ENCODE measurements at regions not wholly inside any gene's neighbourhood (a gene's known extent, or its start where the extent isn't known, plus 50 kb on each side); places are given as distances from the start of the nearest gene placed in this dataset.

DNA sequence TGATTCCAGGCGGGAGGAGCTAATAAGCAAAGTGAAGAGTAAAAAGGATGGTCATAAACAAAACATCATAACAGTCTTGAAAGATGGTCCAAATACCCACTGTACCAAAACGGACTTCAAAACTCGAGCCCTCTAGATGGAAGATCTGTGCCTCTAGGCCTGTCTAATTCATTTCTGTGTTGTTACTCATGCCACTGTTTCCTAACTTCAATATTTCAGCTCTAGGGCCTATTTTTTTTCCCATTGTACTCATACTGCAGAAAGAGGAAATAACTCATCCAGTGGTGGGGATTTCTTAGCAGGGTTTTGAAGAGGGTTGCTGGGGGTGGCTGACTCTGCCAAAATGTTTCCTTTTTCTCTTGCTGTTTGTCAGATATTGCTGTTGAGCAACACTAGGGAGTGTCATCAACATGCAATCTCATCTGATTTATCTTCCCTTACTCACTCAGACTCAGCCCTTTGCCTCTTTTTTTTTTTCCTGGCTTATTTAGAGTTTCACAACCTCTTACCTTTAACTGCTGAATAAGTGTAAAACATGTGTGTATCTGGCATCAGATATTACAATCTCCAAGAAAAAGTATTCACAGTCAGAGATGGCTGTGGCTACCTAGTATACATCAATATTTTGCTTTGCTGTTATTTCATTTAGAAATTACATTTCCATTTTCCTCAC, 189.6 kb downstream of the DUSP6 start:
- Histone ChIP-seq H3K4me3 (ENCODE audit: low read length in 2 of 2) (no peak overlapping the region), H3K27ac (ENCODE audit: low read depth, low read length) (no peak overlapping the region), H3K4me1 (ENCODE audit: insufficient read depth, low read length) (peaks cover 17% of the 10 kb centered on the region), H3K9me3 (ENCODE audit: control insufficient read depth in 1 of 2, low read length in 2 of 2) (no peaks in the 10 kb centered on the region), H3K36me3 (ENCODE audit: insufficient read depth, low read length) (no peaks in the 10 kb centered on the region), H3K27me3 (ENCODE audit: insufficient read depth, low read length) (no peaks in the 10 kb centered on the region)
- peak in 1 of 5 donors; percentile 2 for DNase-seq
- H3K27ac Mint-ChIP-seq = no peak overlapping the region
- ChIA-PET POLR2A (ENCODE audit: partially characterized antibody) (no interaction called here), CTCF (ENCODE audit: partially characterized antibody) (interaction anchor here (0.9 kb wide), 1 partner anchor 183 kb away, joined by 3 read pairs; no protein-coding TSS in a partner anchor)
- no peaks in the 10 kb centered on the region for H3K9me3 Mint-ChIP-seq
- no peaks in the 10 kb centered on the region for H3K36me3 Mint-ChIP-seq
- intact Hi-C loops (cut with micrococcal nuclease) = no loop called here
- H3K4me1 Mint-ChIP-seq = peaks cover 4 to 14% (median 11%) of the 10 kb centered on the region in 4 donors
- no peaks in the 10 kb centered on the region for H3K27me3 Mint-ChIP-seq
- H3K4me3 Mint-ChIP-seq = no peak overlapping the region

DNA sequence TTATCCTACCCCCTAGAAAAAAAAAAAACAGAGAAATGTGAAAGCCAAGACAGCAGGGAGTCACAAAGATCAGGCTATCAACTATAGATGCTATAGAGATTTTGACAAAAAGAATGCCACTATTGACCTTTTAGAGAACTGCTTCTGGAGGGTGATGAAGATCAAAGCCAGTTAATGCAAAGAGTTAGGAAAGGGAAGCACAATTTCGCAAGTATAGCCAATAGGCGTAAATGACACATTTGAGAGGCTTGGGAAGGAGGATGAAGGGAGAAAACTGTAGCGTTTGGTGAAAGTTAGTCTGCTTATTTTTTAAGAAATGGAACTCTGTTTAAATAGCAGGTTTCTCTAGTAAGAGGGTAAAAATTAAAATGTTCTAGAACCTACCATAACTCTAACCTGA, 190.7 kb downstream of the DUSP6 start:
- no peaks in the 10 kb centered on the region for H3K9me3 Mint-ChIP-seq
- H3K27me3 Mint-ChIP-seq = no peaks in the 10 kb centered on the region
- H3K27ac Mint-ChIP-seq = no peak overlapping the region
- H3K4me3 Mint-ChIP-seq = no peak overlapping the region
- H3K27me3 ChIP-seq (ENCODE audit: insufficient read depth, low read length) = no peaks in the 10 kb centered on the region
- peaks cover 12% of the 10 kb centered on the region for H3K4me1 ChIP-seq (ENCODE audit: insufficient read depth, low read length)
- H3K36me3 Mint-ChIP-seq = no peaks in the 10 kb centered on the region
- H3K4me3 ChIP-seq (ENCODE audit: low read length in 2 of 2) = no peak overlapping the region
- no peaks in the 10 kb centered on the region for H3K9me3 ChIP-seq (ENCODE audit: control insufficient read depth in 1 of 2, low read length in 2 of 2)
- no peaks in the 10 kb centered on the region for H3K36me3 ChIP-seq (ENCODE audit: insufficient read depth, low read length)
- intact Hi-C loops (cut with micrococcal nuclease) = no loop called here
- POLR2A ChIA-PET (ENCODE audit: partially characterized antibody) = no interaction called here
- CTCF ChIA-PET (ENCODE audit: partially characterized antibody) = interaction anchor here (1.0 kb wide), 1 partner anchor 21 kb away, joined by 3 read pairs; no protein-coding TSS in a partner anchor
- peaks cover 2 to 10% (median 8%) of the 10 kb centered on the region in 4 donors for H3K4me1 Mint-ChIP-seq
- H3K27ac ChIP-seq (ENCODE audit: low read depth, low read length) = no peak overlapping the region
- DNase-seq = no peak

GRCh38 chr12:89160716-89161123, 191.6 kb downstream of the DUSP6 start:
- Mint-ChIP-seq H3K27ac (no peak overlapping the region), H3K9me3 (no peaks in the 10 kb centered on the region), H3K4me3 (no peak overlapping the region), H3K36me3 (no peaks in the 10 kb centered on the region), H3K27me3 (no peaks in the 10 kb centered on the region), H3K4me1 (peaks cover 0 to 8% (median 6%) of the 10 kb centered on the region in 4 donors)
- H3K36me3 ChIP-seq (ENCODE audit: insufficient read depth, low read length) = no peaks in the 10 kb centered on the region
- ChIA-PET CTCF (ENCODE audit: partially characterized antibody) (no interaction called here), POLR2A (ENCODE audit: partially characterized antibody) (no interaction called here)
- H3K9me3 ChIP-seq (ENCODE audit: control insufficient read depth in 1 of 2, low read length in 2 of 2) = no peaks in the 10 kb centered on the region
- no peak for DNase-seq
- H3K27me3 ChIP-seq (ENCODE audit: insufficient read depth, low read length) = no peaks in the 10 kb centered on the region
- no peak overlapping the region for H3K4me3 ChIP-seq (ENCODE audit: low read length in 2 of 2)
- peaks cover 8% of the 10 kb centered on the region for H3K4me1 ChIP-seq (ENCODE audit: insufficient read depth, low read length)
- intact Hi-C loops (cut with micrococcal nuclease) = no loop called here
- no peak overlapping the region for H3K27ac ChIP-seq (ENCODE audit: low read depth, low read length)

DNA sequence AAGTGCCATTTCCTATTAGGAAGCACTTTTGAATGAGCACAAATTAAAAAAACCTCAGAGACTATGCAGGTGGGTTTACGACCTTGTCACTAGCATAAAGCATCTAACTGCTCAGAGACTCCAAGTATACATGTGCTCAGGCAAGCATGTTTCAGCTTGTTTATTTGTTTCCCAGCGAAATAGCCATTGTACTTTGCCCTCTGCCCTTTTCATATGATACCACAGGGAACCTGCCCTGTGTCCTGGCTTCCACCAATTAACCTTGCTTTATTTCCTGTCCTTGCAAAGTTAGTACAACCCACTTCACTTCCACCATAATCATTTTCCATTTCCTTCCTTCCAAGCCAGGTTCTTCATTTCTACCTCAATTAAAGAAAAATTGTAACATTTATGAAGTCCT, 194.9 kb downstream of the DUSP6 start:
- Mint-ChIP-seq H3K36me3 (no peaks in the 10 kb centered on the region), H3K27ac (no peak overlapping the region), H3K4me3 (no peak overlapping the region), H3K9me3 (peaks cover 0 to 3% (median 0%) of the 10 kb centered on the region in 8 donors), H3K4me1 (peaks cover 0 to 3% (median 0%) of the 10 kb centered on the region in 4 donors), H3K27me3 (peaks cover 0 to 2% of the 10 kb centered on the region in 2 donors)
- CTCF ChIA-PET (ENCODE audit: partially characterized antibody) = no interaction called here
- Histone ChIP-seq H3K9me3 (ENCODE audit: control insufficient read depth in 1 of 2, low read length in 2 of 2) (no peaks in the 10 kb centered on the region), H3K27me3 (ENCODE audit: insufficient read depth, low read length) (no peaks in the 10 kb centered on the region), H3K36me3 (ENCODE audit: insufficient read depth, low read length) (no peaks in the 10 kb centered on the region), H3K4me1 (ENCODE audit: insufficient read depth, low read length) (peaks cover 1% of the 10 kb centered on the region), H3K27ac (ENCODE audit: low read depth, low read length) (no peak overlapping the region), H3K4me3 (ENCODE audit: low read length in 2 of 2) (no peak overlapping the region)
- no peak for DNase-seq
- intact Hi-C loops (cut with micrococcal nuclease) = no loop called here
- POLR2A ChIA-PET (ENCODE audit: partially characterized antibody) = no interaction called here

DNA sequence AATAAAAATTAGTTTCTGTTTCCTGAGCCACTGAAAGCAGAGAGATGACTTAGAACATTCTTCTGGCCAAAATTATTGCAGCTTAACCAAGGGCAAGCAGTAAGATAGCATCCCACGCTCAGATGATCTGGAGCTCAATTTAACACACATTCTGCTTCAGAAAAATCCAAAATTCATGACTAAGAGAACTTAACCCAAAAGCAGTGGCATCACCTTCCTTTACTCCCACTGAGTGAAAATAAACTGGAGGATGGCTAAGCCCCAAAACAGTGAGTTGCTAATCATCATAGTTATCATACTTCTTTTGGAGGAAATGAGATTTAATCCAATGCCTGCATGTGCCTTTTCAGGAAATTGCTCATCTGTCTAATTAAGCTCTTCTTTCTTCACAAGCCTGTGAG, 195.4 kb downstream of the DUSP6 start:
- ChIA-PET CTCF (ENCODE audit: partially characterized antibody) (no interaction called here), POLR2A (ENCODE audit: partially characterized antibody) (no interaction called here)
- peaks cover 0 to 3% (median 0%) of the 10 kb centered on the region in 8 donors for H3K9me3 Mint-ChIP-seq

GRCh38 chr12:89156340-89156739, 196.0 kb downstream of the DUSP6 start:
- H3K4me1 Mint-ChIP-seq = peaks cover 0 to 3% (median 0%) of the 10 kb centered on the region in 4 donors
- Histone ChIP-seq H3K9me3 (ENCODE audit: control insufficient read depth in 1 of 2, low read length in 2 of 2) (no peaks in the 10 kb centered on the region), H3K4me1 (ENCODE audit: insufficient read depth, low read length) (no peaks in the 10 kb centered on the region), H3K4me3 (ENCODE audit: low read length in 2 of 2) (no peak overlapping the region), H3K36me3 (ENCODE audit: insufficient read depth, low read length) (no peaks in the 10 kb centered on the region), H3K27ac (ENCODE audit: low read depth, low read length) (no peak overlapping the region), H3K27me3 (ENCODE audit: insufficient read depth, low read length) (no peaks in the 10 kb centered on the region)
- intact Hi-C loops (cut with micrococcal nuclease) = no loop called here
- H3K4me3 Mint-ChIP-seq = no peak overlapping the region
- H3K27ac Mint-ChIP-seq = no peak overlapping the region
- H3K36me3 Mint-ChIP-seq = no peaks in the 10 kb centered on the region
- H3K9me3 Mint-ChIP-seq = peaks cover 0 to 3% (median 0%) of the 10 kb centered on the region in 8 donors
- ChIA-PET POLR2A (ENCODE audit: partially characterized antibody) (no interaction called here), CTCF (ENCODE audit: partially characterized antibody) (no interaction called here)
- DNase-seq = no peak
- peaks cover 0 to 2% of the 10 kb centered on the region in 2 donors for H3K27me3 Mint-ChIP-seq

More for the DNA sequence above, 195.4 kb downstream of the DUSP6 start:
- no peaks in the 10 kb centered on the region for H3K36me3 Mint-ChIP-seq
- H3K4me3 Mint-ChIP-seq = no peak overlapping the region
- Histone ChIP-seq H3K4me1 (ENCODE audit: insufficient read depth, low read length) (no peaks in the 10 kb centered on the region), H3K27ac (ENCODE audit: low read depth, low read length) (no peak overlapping the region), H3K4me3 (ENCODE audit: low read length in 2 of 2) (no peak overlapping the region), H3K36me3 (ENCODE audit: insufficient read depth, low read length) (no peaks in the 10 kb centered on the region), H3K27me3 (ENCODE audit: insufficient read depth, low read length) (no peaks in the 10 kb centered on the region), H3K9me3 (ENCODE audit: control insufficient read depth in 1 of 2, low read length in 2 of 2) (no peaks in the 10 kb centered on the region)
- peaks cover 0 to 3% (median 0%) of the 10 kb centered on the region in 4 donors for H3K4me1 Mint-ChIP-seq
- H3K27me3 Mint-ChIP-seq = peaks cover 0 to 2% of the 10 kb centered on the region in 2 donors
- no peak overlapping the region for H3K27ac Mint-ChIP-seq
- intact Hi-C loops (cut with micrococcal nuclease) = no loop called here
- no peak for DNase-seq

GRCh38 chr12:89155826-89156225, 196.5 kb downstream of the DUSP6 start:
- H3K27ac ChIP-seq (ENCODE audit: low read depth, low read length) = no peak overlapping the region
- CTCF ChIA-PET (ENCODE audit: partially characterized antibody) = no interaction called here
- Mint-ChIP-seq H3K27ac (no peak overlapping the region), H3K4me3 (no peak overlapping the region), H3K9me3 (peaks cover 0 to 3% (median 3%) of the 10 kb centered on the region in 8 donors), H3K27me3 (peaks cover 0 to 2% of the 10 kb centered on the region in 2 donors), H3K4me1 (peaks cover 0 to 3% (median 0%) of the 10 kb centered on the region in 4 donors), H3K36me3 (no peaks in the 10 kb centered on the region)
- intact Hi-C loops (cut with micrococcal nuclease) = no loop called here
- H3K4me1 ChIP-seq (ENCODE audit: insufficient read depth, low read length) = no peaks in the 10 kb centered on the region
- no peaks in the 10 kb centered on the region for H3K27me3 ChIP-seq (ENCODE audit: insufficient read depth, low read length)
- POLR2A ChIA-PET (ENCODE audit: partially characterized antibody) = no interaction called here
- H3K9me3 ChIP-seq (ENCODE audit: control insufficient read depth in 1 of 2, low read length in 2 of 2) = no peaks in the 10 kb centered on the region
- no peak overlapping the region for H3K4me3 ChIP-seq (ENCODE audit: low read length in 2 of 2)
- no peak for DNase-seq
- H3K36me3 ChIP-seq (ENCODE audit: insufficient read depth, low read length) = no peaks in the 10 kb centered on the region

Data from CD4-positive, alpha-beta memory T cell (primary cell).